Urinary bladder (tissue), 3 donors: ENCODE measurements at regions not wholly inside any gene's neighbourhood (a gene's known extent, or its start where the extent isn't known, plus 50 kb on each side); places are given as distances from the start of the nearest gene placed in this dataset.
"Not testable (repeated sequence)": the region's sequence is repeated elsewhere in the genome, so short reads cannot be mapped to it uniquely, and the experiment has no call there.

Experiments used
- DNase-seq: peaks from one replicate; pipeline ENCODE4 v3.0.0-alpha.2; 2015; ENCODE audit errors: extremely low spot score
- H3K27ac ChIP-seq: one replicate; pipeline ENCODE4 v1.5.1; 2013; ENCODE audit warnings: low read depth, mild to moderate bottlenecking, moderate library complexity
- H3K36me3 ChIP-seq: one replicate; pipeline ENCODE4 v1.6.1; 2013; ENCODE audit warnings: mild to moderate bottlenecking, moderate library complexity; ENCODE audit not compliant: insufficient read depth
- H3K4me1 ChIP-seq: one replicate; pipeline ENCODE4 v1.6.1; 2013; ENCODE audit warnings: mild to moderate bottlenecking, moderate library complexity; ENCODE audit not compliant: insufficient read depth
- H3K4me3 ChIP-seq: one replicate; pipeline ENCODE4 v1.5.1; 2013; ENCODE audit warnings: low read depth, low read length
- WGBS: extraction: QIAGEN DNeasy Blood & Tissue Kit; methylation state at CpG from one replicate; pipeline ENCODE4 v1.1.7; 2013; 5-methylcytosine and 5-hydroxymethylcytosine counted together
- donor health status: healthy with polysubstance abuse.
- donor health status: healthy.

- Histone ChIP-seq H3K36me3 (no peaks in the 10 kb centered on the region), H3K4me3 (no peak overlapping the region), H3K4me1 (no peaks in the 10 kb centered on the region), H3K27ac (no peak overlapping the region)
- 75% methylated on average over 13 of the region's 13 CpGs for WGBS
- DNase-seq = no peak
Observed at GRCh38 chr1:53392460-53392859, 64.6 kb upstream of the LRP8 start.

- no peaks in the 10 kb centered on the region for H3K36me3 ChIP-seq
- no peak overlapping the region for H3K27ac ChIP-seq
- WGBS = 13% methylated on average over 10 of the region's 10 CpGs
- no peaks in the 10 kb centered on the region for H3K4me1 ChIP-seq
- H3K4me3 ChIP-seq = no peak overlapping the region
- DNase-seq = peak; percentile 20
Observed at GRCh38 chr1:53393325-53393792, 65.5 kb upstream of the LRP8 start.

- 83% methylated on average over 6 of the region's 6 CpGs for WGBS
- no peaks in the 10 kb centered on the region for H3K4me1 ChIP-seq
- H3K36me3 ChIP-seq = no peaks in the 10 kb centered on the region
- H3K27ac ChIP-seq = no peak overlapping the region
- no peak for DNase-seq
- H3K4me3 ChIP-seq = no peak overlapping the region
Observed at GRCh38 chr1:53394306-53394705, 64.9 kb upstream of the DMRTB1 start.

- H3K36me3 ChIP-seq = no peaks in the 10 kb centered on the region
- WGBS = 68% methylated on average over 10 of the region's 10 CpGs
- no peak overlapping the region for H3K27ac ChIP-seq
- H3K4me3 ChIP-seq = no peak overlapping the region
- H3K4me1 ChIP-seq = no peaks in the 10 kb centered on the region
- no peak for DNase-seq
Observed at GRCh38 chr1:53395671-53396215, 63.5 kb upstream of the DMRTB1 start.

- no peaks in the 10 kb centered on the region for H3K36me3 ChIP-seq
- no peak overlapping the region for H3K27ac ChIP-seq
- no peak for DNase-seq
- H3K4me1 ChIP-seq = no peaks in the 10 kb centered on the region
- H3K4me3 ChIP-seq = no peak overlapping the region
- WGBS = 61% methylated on average over 8 of the region's 8 CpGs
Observed at GRCh38 chr1:53396573-53397268, 62.5 kb upstream of the DMRTB1 start.

- H3K4me3 ChIP-seq = no peak overlapping the region
- no peaks in the 10 kb centered on the region for H3K4me1 ChIP-seq
- no peak overlapping the region for H3K27ac ChIP-seq
- WGBS = 63% methylated on average over 4 of the region's 4 CpGs
- H3K36me3 ChIP-seq = no peaks in the 10 kb centered on the region
- DNase-seq = no peak
Observed at GRCh38 chr1:53398091-53398490, 61.1 kb upstream of the DMRTB1 start.

GRCh38 chr1:53398576-53399365, 60.4 kb upstream of the DMRTB1 start:
- no peaks in the 10 kb centered on the region for H3K4me1 ChIP-seq
- no peaks in the 10 kb centered on the region for H3K36me3 ChIP-seq
- no peak overlapping the region for H3K27ac ChIP-seq
- WGBS = 89% methylated on average over 20 of the region's 20 CpGs
- no peak overlapping the region for H3K4me3 ChIP-seq
- DNase-seq = no peak

- H3K4me3 ChIP-seq, H3K36me3 ChIP-seq, H3K27ac ChIP-seq, DNase-seq, H3K4me1 ChIP-seq: not testable (repeated sequence)
- 87% methylated on average over 15 of the region's 15 CpGs for WGBS
Observed at GRCh38 chr1:53399370-53400133, 59.6 kb upstream of the DMRTB1 start.

- Histone ChIP-seq H3K4me3 (no peak overlapping the region), H3K27ac (no peak overlapping the region), H3K36me3 (no peaks in the 10 kb centered on the region), H3K4me1 (no peaks in the 10 kb centered on the region)
- WGBS = 80% methylated on average over 14 of the region's 14 CpGs
- DNase-seq = no peak
Observed at GRCh38 chr1:53400761-53401674, 58.2 kb upstream of the DMRTB1 start.

- Histone ChIP-seq H3K36me3 (no peaks in the 10 kb centered on the region), H3K4me3 (no peak overlapping the region), H3K27ac (no peak overlapping the region), H3K4me1 (no peaks in the 10 kb centered on the region)
- WGBS = 83% methylated on average over 11 of the region's 11 CpGs
- no peak for DNase-seq
Observed at GRCh38 chr1:53401813-53402745, 57.1 kb upstream of the DMRTB1 start.

- no peak overlapping the region for H3K4me3 ChIP-seq
- H3K36me3 ChIP-seq = no peaks in the 10 kb centered on the region
- WGBS = 88% methylated on average over 10 of the region's 10 CpGs
- H3K27ac ChIP-seq = no peak overlapping the region
- H3K4me1 ChIP-seq = no peaks in the 10 kb centered on the region
- DNase-seq = no peak
Observed at GRCh38 chr1:53402891-53403655, 56.1 kb upstream of the DMRTB1 start.
